ENCODE measurements at regions not wholly inside any gene's neighbourhood (a gene's known extent, or its start where the extent isn't known, plus 50 kb on each side); places are given as distances from the start of the nearest gene placed in this dataset.

- TF ChIP-seq NKRF (IDR thresholded peaks at IDR 0.05; ENCODE audit: borderline replicate concordance) (no peak), KLF16 (IDR thresholded peaks at IDR 0.05) (0 out of 2 replicates have a peak, but pooled peaks have one; percentile 28), ZNF274 (IDR thresholded peaks at IDR 0.05; ENCODE audit: borderline replicate concordance, low read depth, low read length) (no peak), CSDE1 (IDR thresholded peaks at IDR 0.05) (no peak), SMARCA4 (IDR thresholded peaks at IDR 0.05) (no peak), ETS1 (conservative IDR thresholded peaks at IDR 0.05; ENCODE audit: control insufficient read depth, low read depth, low read length) (0 out of 2 replicates have a peak, but pooled peaks have one; percentile 32), NR3C1 (CRISPR knock-in tag; IDR thresholded peaks at IDR 0.05) (no peak), HINFP (tag; conservative IDR thresholded peaks at IDR 0.05; ENCODE audit: low read depth) (peak; percentile 89), JUND (IDR thresholded peaks at IDR 0.05; ENCODE audit: borderline replicate concordance, low read depth, low read length) (peak; percentile 47; the same call in 1 of the 2 replicates), JUND (tag; IDR thresholded peaks at IDR 0.05; ENCODE audit: borderline replicate concordance, low read depth, low read length) (no peak; the same call in 2 of the 3 replicates), RFX1 (IDR thresholded peaks at IDR 0.05) (no peak), ZNF311 (CRISPR knock-in tag; IDR thresholded peaks at IDR 0.05) (no peak), CBX5 (IDR thresholded peaks at IDR 0.05; ENCODE audit: borderline replicate concordance, low read depth) (no peak), CREB3L1 (IDR thresholded peaks at IDR 0.05; ENCODE audit: borderline replicate concordance, low read depth) (no peak), POU5F1 (IDR thresholded peaks at IDR 0.05; ENCODE audit: borderline replicate concordance, low read depth, low read length, partially characterized antibody) (no peak), LARP7 (IDR thresholded peaks at IDR 0.05) (no peak), ZFP1 (CRISPR knock-in tag; IDR thresholded peaks at IDR 0.05) (peak; percentile 81), EGR1 (conservative IDR thresholded peaks at IDR 0.05) (no peak), ELF2 (CRISPR knock-in tag; IDR thresholded peaks at IDR 0.05) (no peak), ZNF780A (CRISPR knock-in tag; IDR thresholded peaks at IDR 0.05) (no peak), CGGBP1 (CRISPR knock-in tag; IDR thresholded peaks at IDR 0.05) (no peak), NFRKB (IDR thresholded peaks at IDR 0.05; ENCODE audit: low read depth) (no peak), NFXL1 (CRISPR knock-in tag; IDR thresholded peaks at IDR 0.05) (no peak), DPF2 (IDR thresholded peaks at IDR 0.05) (no peak), PHB (CRISPR knock-in tag; IDR thresholded peaks at IDR 0.05) (no peak), ZBED1 (IDR thresholded peaks at IDR 0.05) (no peak)
Observed at GRCh38 chr6:134822920-134823709, 126.8 kb downstream of the ALDH8A1 start (continued).
